GM12864 (cell line): ENCODE measurements at regions not wholly inside any gene's neighbourhood (a gene's known extent, or its start where the extent isn't known, plus 50 kb on each side); places are given as distances from the start of the nearest gene placed in this dataset.

Source experiments
- DNase-seq: peaks from one replicate; pipeline ENCODE4 v3.0.0-alpha.2; 2011; ENCODE audit warnings: low read depth
- H3K4me3 ChIP-seq: 2 replicates; pipeline ENCODE4 v1.5.1; 2011; ENCODE audit warnings: mild to moderate bottlenecking, low read depth, low read length, control low read depth
- TF ChIP-seq, protein P1 (sequence below): IDR thresholded peaks from 2 replicates; pipeline ENCODE4 v1.5.1; 2011; ENCODE audit warnings: low read depth, mild to moderate bottlenecking, moderate library complexity, low read length, control low read depth, inconsistent platforms; ENCODE audit errors: missing control alignments

DNA sequence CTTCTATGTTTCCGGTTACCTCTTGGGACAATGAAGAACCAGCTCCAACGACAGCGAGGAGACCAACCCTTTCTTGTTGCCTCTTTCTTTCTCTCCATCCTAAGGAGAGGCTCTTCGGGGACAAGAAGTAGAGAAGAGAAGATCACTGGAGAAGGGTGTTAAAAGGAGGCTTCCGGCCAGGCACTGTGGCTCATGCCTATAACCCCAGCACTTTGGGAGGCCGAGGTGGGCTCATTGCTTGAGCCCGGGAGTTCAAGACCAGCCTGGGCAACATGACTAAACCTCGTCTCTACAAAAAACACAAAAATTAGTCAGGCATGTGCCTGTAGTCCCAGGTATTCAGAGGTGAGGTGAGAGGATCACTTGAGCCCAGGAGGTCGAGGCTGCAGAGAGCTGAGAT is 90.8 kb upstream of the TNFAIP3 start:
- H3K4me3 ChIP-seq: no peak overlapping the region
- no peak for DNase-seq
- TF ChIP-seq, protein P1, sequence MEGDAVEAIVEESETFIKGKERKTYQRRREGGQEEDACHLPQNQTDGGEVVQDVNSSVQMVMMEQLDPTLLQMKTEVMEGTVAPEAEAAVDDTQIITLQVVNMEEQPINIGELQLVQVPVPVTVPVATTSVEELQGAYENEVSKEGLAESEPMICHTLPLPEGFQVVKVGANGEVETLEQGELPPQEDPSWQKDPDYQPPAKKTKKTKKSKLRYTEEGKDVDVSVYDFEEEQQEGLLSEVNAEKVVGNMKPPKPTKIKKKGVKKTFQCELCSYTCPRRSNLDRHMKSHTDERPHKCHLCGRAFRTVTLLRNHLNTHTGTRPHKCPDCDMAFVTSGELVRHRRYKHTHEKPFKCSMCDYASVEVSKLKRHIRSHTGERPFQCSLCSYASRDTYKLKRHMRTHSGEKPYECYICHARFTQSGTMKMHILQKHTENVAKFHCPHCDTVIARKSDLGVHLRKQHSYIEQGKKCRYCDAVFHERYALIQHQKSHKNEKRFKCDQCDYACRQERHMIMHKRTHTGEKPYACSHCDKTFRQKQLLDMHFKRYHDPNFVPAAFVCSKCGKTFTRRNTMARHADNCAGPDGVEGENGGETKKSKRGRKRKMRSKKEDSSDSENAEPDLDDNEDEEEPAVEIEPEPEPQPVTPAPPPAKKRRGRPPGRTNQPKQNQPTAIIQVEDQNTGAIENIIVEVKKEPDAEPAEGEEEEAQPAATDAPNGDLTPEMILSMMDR: no peak

DNA sequence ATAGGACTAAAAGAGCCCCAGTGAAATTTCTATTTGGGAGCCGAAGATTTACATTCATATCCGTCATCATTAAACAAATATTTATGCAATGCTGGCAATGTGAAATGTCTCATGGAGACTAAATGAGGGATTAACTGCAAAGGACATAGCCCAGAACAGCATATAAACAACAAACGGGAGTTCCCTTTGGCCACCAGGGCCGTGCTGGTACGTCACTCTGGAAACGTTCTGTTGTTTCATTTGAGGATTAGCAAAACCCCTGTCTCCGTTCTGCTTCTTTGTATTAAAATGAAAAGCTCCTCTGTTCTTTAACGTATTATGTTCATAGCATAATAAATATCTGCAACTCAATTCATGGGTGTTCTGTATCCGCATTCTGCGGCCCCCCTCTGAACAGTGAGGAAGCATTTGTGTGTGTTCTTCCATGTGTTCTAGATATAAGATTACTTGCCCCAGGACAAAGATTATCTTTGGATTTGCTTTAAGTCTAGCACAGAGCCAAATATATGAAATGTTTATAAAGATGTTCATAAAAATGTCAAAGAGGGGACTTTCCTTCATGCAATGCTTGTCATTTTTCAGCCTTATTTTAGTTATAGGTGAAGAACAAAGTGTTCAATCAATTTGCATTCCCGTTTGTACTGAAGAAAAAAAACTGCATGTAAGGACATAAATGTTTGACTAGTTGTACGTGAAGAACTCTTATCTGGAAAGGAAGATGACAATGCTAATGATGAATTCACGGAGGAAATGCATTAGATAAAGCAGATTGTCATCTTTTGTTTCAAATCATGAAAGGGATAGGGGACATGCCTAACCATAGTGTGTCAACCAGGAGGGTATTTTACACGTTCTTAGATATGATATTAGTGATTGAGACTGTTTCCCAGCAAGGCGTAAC is 90.0 kb upstream of the TNFAIP3 start:
- no peak for DNase-seq
- H3K4me3 ChIP-seq: no peak overlapping the region
- TF ChIP-seq, protein P1: no peak

DNA sequence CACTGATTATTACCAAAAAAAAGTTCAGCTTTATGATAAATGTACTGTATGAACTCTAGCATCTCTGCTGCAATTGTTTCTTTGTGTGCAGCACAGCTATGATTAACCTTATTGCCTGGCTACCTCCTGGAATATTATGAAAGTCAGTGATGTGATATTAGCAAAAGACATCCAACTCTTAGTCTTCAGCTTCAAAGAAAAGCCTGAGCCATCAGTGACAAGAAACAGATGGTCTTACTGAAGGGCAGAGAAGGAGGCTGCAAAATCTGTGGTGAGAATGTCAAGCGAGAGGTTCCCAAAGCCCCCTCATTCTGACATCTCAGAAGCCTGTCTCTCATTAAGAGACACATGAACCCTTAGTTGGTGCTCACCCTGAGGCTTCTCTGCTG is 89.4 kb upstream of the TNFAIP3 start:
- H3K4me3 ChIP-seq: no peak overlapping the region
- DNase-seq: no peak
- TF ChIP-seq, protein P1: no peak

DNA sequence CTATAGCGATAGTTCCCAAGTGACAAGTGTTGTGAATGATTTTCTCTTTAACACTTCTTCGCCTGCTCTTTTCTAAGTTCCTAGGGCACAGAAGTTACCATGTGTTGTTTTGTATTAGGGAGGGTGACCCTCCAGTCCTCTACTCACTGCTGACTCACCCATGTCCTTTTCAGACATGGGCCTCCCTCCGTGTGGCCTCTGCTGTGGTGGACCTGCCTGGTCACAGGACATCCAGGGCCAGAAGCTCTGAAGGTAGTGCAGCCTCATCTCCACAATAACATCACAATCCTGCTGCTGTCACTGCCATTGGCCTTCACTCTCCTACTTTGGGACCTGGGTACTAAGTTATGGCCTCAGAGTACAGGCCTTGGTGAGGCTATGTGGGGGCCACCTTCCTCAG is 87.1 kb upstream of the TNFAIP3 start:
- TF ChIP-seq, protein P1: no peak
- H3K4me3 ChIP-seq: no peak overlapping the region
- no peak for DNase-seq

DNA sequence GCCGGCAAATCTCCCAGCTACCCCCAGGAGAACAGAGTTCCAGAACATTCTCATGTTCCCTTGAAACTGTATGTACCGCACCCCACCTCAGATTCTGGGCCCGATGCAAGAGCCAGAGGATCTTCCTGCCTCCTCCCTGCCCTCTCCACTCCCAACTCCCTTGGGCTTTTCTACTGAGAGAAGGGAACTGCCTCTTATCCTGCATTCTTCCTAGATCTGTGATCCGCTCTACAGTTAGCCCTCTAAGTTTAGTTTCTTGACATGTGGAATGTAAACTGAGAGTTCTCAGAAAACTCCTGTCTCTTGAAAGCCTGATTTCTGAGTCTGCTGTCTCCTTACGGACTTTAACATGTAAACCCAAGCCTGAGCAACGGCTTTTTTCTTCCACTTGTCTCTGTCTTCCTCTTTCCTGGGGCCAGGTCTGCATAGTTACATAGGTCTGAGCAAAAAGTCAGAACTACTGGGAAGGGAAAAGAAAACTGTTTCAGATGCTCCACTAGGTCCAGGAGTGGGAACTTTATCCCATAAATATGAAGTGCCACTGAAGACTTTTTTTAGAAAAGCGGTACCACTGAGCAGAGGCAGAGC is 86.5 kb upstream of the TNFAIP3 start:
- TF ChIP-seq, protein P1: no peak
- DNase-seq: no peak
- H3K4me3 ChIP-seq: no peak overlapping the region

DNA sequence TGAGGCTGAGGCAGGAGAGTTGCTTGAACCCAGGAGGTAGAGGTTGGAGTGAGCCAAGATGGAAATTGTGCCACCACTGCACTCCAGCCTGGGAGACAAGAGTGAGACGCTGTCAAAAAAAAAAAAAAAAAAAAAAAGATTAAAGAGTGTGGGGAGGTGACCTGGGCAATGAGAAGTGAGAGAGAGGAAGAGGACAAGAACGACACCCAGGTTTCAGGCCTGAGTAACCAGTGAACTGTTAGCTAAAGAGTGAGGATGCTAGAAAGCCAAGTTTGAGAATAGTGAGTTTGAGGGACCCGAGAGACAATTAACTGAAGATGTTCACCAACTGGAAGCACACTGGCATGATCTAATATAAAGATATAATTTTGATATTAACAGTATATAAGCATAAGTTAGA is 85.4 kb upstream of the TNFAIP3 start:
- no peak for DNase-seq
- no peak overlapping the region for H3K4me3 ChIP-seq
- TF ChIP-seq, protein P1: no peak
